22Rv1 (cell line): ENCODE measurements at regions not wholly inside any gene's neighbourhood (a gene's known extent, or its start where the extent isn't known, plus 50 kb on each side); places are given as distances from the start of the nearest gene placed in this dataset.

Source experiments
- CTCF ChIP-seq: fragments of 450-650 bp; IDR thresholded peaks from 2 replicates; pipeline ENCODE4 v1.5.1; 2017; ENCODE audit warnings: mild to moderate bottlenecking
- ZFX ChIP-seq: fragments of 450-650 bp; IDR thresholded peaks from 2 replicates; pipeline ENCODE4 v1.6.1; 2017; ENCODE audit warnings: antibody characterized with exemption, borderline replicate concordance

- TF ChIP-seq CTCF (no peak), ZFX (no peak)
Measured at GRCh38 chr20:54295686-54296085, 87.8 kb downstream of the PFDN4 start.
